SK-N-SH treated with all-trans-retinoic acid at 6 μM for 48 hours (cell line): ENCODE measurements at regions not wholly inside any gene's neighbourhood (a gene's known extent, or its start where the extent isn't known, plus 50 kb on each side); places are given as distances from the start of the nearest gene placed in this dataset.

Experiments used
- ATAC-seq: fragments of 200-7000 bp; cut with Tn5 transposase; 3 replicates; pipeline ENCODE4 v1.9.1; 2020; ENCODE audit warnings: mild to moderate bottlenecking, moderate library complexity
- BACH2 ChIP-seq: fragments of 250-450 bp; sonication (Bioruptor Pico); IDR thresholded peaks from 2 replicates; pipeline ENCODE4 v1.9.0; 2021; ENCODE audit warnings: mild to moderate bottlenecking, borderline replicate concordance
- CREB5 ChIP-seq: fragments of 250-450 bp; sonication (Bioruptor Pico); IDR thresholded peaks from 2 replicates; pipeline ENCODE4 v1.5.1; 2020; ENCODE audit warnings: low read depth, mild to moderate bottlenecking, moderate library complexity
- CSDC2 ChIP-seq: fragments of 250-450 bp; sonication (Bioruptor Pico); IDR thresholded peaks from 2 replicates; pipeline ENCODE4 v1.5.0; 2020; ENCODE audit warnings: mild to moderate bottlenecking, moderate library complexity
- ESRRG ChIP-seq: fragments of 250-450 bp; sonication (Bioruptor Pico); IDR thresholded peaks from 2 replicates; pipeline ENCODE4 v1.6.1; 2021; ENCODE audit warnings: mild to moderate bottlenecking
- GLIS3 ChIP-seq: fragments of 250-450 bp; sonication (Bioruptor Pico); IDR thresholded peaks from 2 replicates; pipeline ENCODE4 v1.5.0; 2020; ENCODE audit warnings: mild to moderate bottlenecking, moderate library complexity
- ISL1 ChIP-seq: fragments of 250-450 bp; sonication (Bioruptor Pico); IDR thresholded peaks from 2 replicates; pipeline ENCODE4 v2.1.2; 2022; ENCODE audit warnings: mild to moderate bottlenecking, moderate library complexity
- OSR1 ChIP-seq: fragments of 250-450 bp; sonication (Bioruptor Pico); IDR thresholded peaks from 2 replicates; pipeline ENCODE4 v1.8.0; 2022; ENCODE audit warnings: moderate library complexity, mild to moderate bottlenecking, inconsistent platforms
- PATZ1 ChIP-seq: fragments of 250-450 bp; sonication (Bioruptor Pico); IDR thresholded peaks from 2 replicates; pipeline ENCODE4 v1.8.0; 2020; ENCODE audit warnings: mild to moderate bottlenecking, moderate library complexity, borderline replicate concordance
- POU6F1 ChIP-seq: fragments of 250-450 bp; sonication (Bioruptor Pico); IDR thresholded peaks from 2 replicates; pipeline ENCODE4 v1.8.0; 2021; ENCODE audit warnings: low read depth, mild to moderate bottlenecking, moderate library complexity, borderline replicate concordance
- PPARA ChIP-seq: fragments of 250-450 bp; sonication (Bioruptor Pico); IDR thresholded peaks from 2 replicates; pipeline ENCODE4 v1.5.0; 2020; ENCODE audit warnings: mild to moderate bottlenecking, borderline replicate concordance
- RARB ChIP-seq: fragments of 250-450 bp; sonication (Bioruptor Pico); IDR thresholded peaks from 2 replicates; pipeline ENCODE4 v1.8.0; 2021; ENCODE audit warnings: mild to moderate bottlenecking, moderate library complexity
- SNAI2 ChIP-seq: fragments of 250-450 bp; sonication (Bioruptor Pico); IDR thresholded peaks from 2 replicates; pipeline ENCODE4 v1.5.0; 2020; ENCODE audit warnings: mild to moderate bottlenecking, moderate library complexity
- TOX ChIP-seq: fragments of 250-450 bp; sonication (Bioruptor Pico); IDR thresholded peaks from 2 replicates; pipeline ENCODE4 v1.8.0; 2021; ENCODE audit warnings: mild to moderate bottlenecking, moderate library complexity, borderline replicate concordance
- TSHZ2 ChIP-seq: fragments of 250-450 bp; sonication (Bioruptor Pico); IDR thresholded peaks from 2 replicates; pipeline ENCODE4 v1.5.0; 2020; ENCODE audit warnings: mild to moderate bottlenecking, moderate library complexity
- ZC3H10 ChIP-seq: fragments of 250-450 bp; sonication (Bioruptor Pico); IDR thresholded peaks from 2 replicates; pipeline ENCODE4 v1.5.1; 2021; ENCODE audit warnings: mild to moderate bottlenecking, moderate library complexity
- ZFP3 ChIP-seq: fragments of 250-450 bp; sonication (Bioruptor Pico); IDR thresholded peaks from 2 replicates; pipeline ENCODE4 v1.5.0; 2020; ENCODE audit warnings: mild to moderate bottlenecking, moderate library complexity
- ZFP30 ChIP-seq: fragments of 450-650 bp; formaldehyde crosslinking; IDR thresholded peaks from 2 replicates; pipeline ENCODE4 v1.5.0; 2022; ENCODE audit warnings: mild to moderate bottlenecking, moderate library complexity
- ZNF565 ChIP-seq: fragments of 450-650 bp; formaldehyde crosslinking; conservative IDR thresholded peaks from 2 replicates; pipeline ENCODE4 v1.5.0; 2020; ENCODE audit warnings: low read depth, mild to moderate bottlenecking, moderate library complexity
- ZNF70 ChIP-seq: fragments of 450-650 bp; formaldehyde crosslinking; IDR thresholded peaks from 2 replicates; pipeline ENCODE4 v1.5.0; 2020; ENCODE audit warnings: mild to moderate bottlenecking, moderate library complexity

GRCh38 chr20:22449188-22449973, 135.0 kb downstream of the FOXA2 start (continued):
- TF ChIP-seq PATZ1 (no peak), ZFP30 (CRISPR knock-in tag) (no peak), ZC3H10 (CRISPR knock-in tag) (no peak), OSR1 (no peak)

GRCh38 chr20:22447447-22447778, 137.0 kb downstream of the FOXA2 start:
- TF ChIP-seq PATZ1 (no peak), ZFP3 (no peak), CREB5 (CRISPR knock-in tag) (no peak), ZNF565 (CRISPR knock-in tag) (no peak), ZNF70 (no peak), BACH2 (CRISPR knock-in tag) (no peak), TOX (CRISPR knock-in tag) (no peak), PPARA (CRISPR knock-in tag) (no peak), ZFP30 (CRISPR knock-in tag) (no peak), ISL1 (no peak), GLIS3 (no peak), RARB (no peak), SNAI2 (CRISPR knock-in tag) (no peak), OSR1 (no peak), ESRRG (CRISPR knock-in tag) (no peak)
- no peak for ATAC-seq

- no peak for ATAC-seq
- TF ChIP-seq ISL1 (no peak), CREB5 (CRISPR knock-in tag) (no peak), ZFP30 (CRISPR knock-in tag) (no peak), POU6F1 (CRISPR knock-in tag) (no peak), RARB (no peak), ZFP3 (no peak), PPARA (CRISPR knock-in tag) (no peak), ZNF565 (CRISPR knock-in tag) (no peak), ESRRG (CRISPR knock-in tag) (no peak), BACH2 (CRISPR knock-in tag) (no peak), TOX (CRISPR knock-in tag) (no peak), ZC3H10 (CRISPR knock-in tag) (no peak), TSHZ2 (CRISPR knock-in tag) (no peak), ZNF70 (no peak), SNAI2 (CRISPR knock-in tag) (no peak), CSDC2 (CRISPR knock-in tag) (no peak), GLIS3 (no peak)
- TF ChIP-seq, all 23 proteins: peak for 0
Observed at GRCh38 chr20:22446613-22447446, 137.5 kb downstream of the FOXA2 start.
